ENCODE measurements at regions not wholly inside any gene's neighbourhood (a gene's known extent, or its start where the extent isn't known, plus 50 kb on each side); places are given as distances from the start of the nearest gene placed in this dataset.

GRCh38 chr4:177005674-177006230 is 213.0 kb upstream of the VEGFC start:
- TF ChIP-seq, protein P1, sequence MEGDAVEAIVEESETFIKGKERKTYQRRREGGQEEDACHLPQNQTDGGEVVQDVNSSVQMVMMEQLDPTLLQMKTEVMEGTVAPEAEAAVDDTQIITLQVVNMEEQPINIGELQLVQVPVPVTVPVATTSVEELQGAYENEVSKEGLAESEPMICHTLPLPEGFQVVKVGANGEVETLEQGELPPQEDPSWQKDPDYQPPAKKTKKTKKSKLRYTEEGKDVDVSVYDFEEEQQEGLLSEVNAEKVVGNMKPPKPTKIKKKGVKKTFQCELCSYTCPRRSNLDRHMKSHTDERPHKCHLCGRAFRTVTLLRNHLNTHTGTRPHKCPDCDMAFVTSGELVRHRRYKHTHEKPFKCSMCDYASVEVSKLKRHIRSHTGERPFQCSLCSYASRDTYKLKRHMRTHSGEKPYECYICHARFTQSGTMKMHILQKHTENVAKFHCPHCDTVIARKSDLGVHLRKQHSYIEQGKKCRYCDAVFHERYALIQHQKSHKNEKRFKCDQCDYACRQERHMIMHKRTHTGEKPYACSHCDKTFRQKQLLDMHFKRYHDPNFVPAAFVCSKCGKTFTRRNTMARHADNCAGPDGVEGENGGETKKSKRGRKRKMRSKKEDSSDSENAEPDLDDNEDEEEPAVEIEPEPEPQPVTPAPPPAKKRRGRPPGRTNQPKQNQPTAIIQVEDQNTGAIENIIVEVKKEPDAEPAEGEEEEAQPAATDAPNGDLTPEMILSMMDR (IDR thresholded peaks at IDR 0.05), result no peak
- no peak for TF ChIP-seq POLR2A (IDR thresholded peaks at IDR 0.05)
